ENCODE measurements at regions not wholly inside any gene's neighbourhood (a gene's known extent, or its start where the extent isn't known, plus 50 kb on each side); places are given as distances from the start of the nearest gene placed in this dataset.

DNA sequence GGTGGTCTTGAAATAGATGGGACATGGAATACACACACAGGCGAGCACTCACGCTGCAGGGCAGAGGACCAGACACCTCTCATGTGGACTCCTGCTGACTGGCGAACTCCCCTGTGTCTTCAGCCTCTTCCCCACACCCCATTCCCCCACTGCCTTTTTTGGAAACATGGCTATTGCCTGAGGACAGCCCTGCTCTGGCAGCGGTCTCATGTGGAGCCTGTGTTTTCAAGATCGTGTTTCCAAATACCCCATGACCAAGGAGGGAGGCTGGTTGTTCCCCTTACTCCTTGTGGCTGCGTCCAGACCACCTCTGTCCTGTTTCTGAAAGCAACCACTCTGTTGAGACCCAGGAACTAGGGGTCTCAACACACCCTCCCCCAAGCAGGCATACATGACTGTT lies 119.4 kb downstream of the C1orf94 start:
- Histone ChIP-seq H3K4me1 (no peaks in the 10 kb centered on the region), H3K27ac (no peak overlapping the region), H3K27me3 (no peaks in the 10 kb centered on the region), H3K4me3 (no peak overlapping the region), H3K9me3 (peaks cover 0 to 4% of the 10 kb centered on the region in 2 donors), H3K36me3 (no peaks in the 10 kb centered on the region)
- in situ Hi-C loops (cut with MboI; ENCODE audit: low pct_ligation_motif_present in 1 of 4, low pct_unique_long_range_greater_than_20kb in 1 of 4, low sequenced_read_pairs in 3 of 4), result no loop called here
- no peak for DNase-seq
- WGBS, 2 donors (ENCODE audit: low coverage in 1 of 2), result 74 to 100% methylated on average over 2 to 6 of the region's 6 CpGs
- intact Hi-C loops (cut with DNase I; ENCODE audit: low total_unique reads), result no loop called here
- TF ChIP-seq, protein P1, sequence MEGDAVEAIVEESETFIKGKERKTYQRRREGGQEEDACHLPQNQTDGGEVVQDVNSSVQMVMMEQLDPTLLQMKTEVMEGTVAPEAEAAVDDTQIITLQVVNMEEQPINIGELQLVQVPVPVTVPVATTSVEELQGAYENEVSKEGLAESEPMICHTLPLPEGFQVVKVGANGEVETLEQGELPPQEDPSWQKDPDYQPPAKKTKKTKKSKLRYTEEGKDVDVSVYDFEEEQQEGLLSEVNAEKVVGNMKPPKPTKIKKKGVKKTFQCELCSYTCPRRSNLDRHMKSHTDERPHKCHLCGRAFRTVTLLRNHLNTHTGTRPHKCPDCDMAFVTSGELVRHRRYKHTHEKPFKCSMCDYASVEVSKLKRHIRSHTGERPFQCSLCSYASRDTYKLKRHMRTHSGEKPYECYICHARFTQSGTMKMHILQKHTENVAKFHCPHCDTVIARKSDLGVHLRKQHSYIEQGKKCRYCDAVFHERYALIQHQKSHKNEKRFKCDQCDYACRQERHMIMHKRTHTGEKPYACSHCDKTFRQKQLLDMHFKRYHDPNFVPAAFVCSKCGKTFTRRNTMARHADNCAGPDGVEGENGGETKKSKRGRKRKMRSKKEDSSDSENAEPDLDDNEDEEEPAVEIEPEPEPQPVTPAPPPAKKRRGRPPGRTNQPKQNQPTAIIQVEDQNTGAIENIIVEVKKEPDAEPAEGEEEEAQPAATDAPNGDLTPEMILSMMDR (IDR thresholded peaks at IDR 0.05), result no peak
- no peak for TF ChIP-seq POLR2A (IDR thresholded peaks at IDR 0.05)
- TF ChIP-seq POLR2AphosphoS5 (IDR thresholded peaks at IDR 0.05), result no peak
- no peak for TF ChIP-seq EP300 (IDR thresholded peaks at IDR 0.05; ENCODE audit: low read depth)

DNA sequence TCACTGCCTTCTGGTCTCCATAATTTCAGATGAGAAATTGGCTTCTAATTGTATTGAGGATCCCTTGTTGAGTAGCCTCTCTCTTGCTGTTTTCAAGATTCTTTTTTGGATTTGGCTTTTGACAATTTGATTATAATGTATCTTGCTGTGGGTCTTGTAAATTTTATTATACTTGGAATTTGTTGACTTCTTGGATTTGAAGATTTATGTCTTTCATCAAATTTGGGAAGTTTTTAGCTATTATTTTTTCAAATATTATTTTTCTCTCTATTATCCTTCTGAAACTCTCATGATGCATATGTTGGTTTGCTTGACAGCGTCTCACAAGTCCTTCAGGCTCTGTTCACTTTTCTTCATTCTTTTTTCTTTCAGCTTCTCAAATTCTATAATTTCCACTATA lies 126.1 kb downstream of the C1orf94 start:
- intact Hi-C loops (cut with DNase I; ENCODE audit: low total_unique reads), result no loop called here
- Histone ChIP-seq H3K27ac (no peak overlapping the region), H3K36me3 (no peaks in the 10 kb centered on the region), H3K4me1 (no peaks in the 10 kb centered on the region), H3K4me3 (no peak overlapping the region), H3K27me3 (peaks cover 4% of the 10 kb centered on the region), H3K9me3 (peaks cover 8 to 19% of the 10 kb centered on the region in 2 donors)
- TF ChIP-seq POLR2AphosphoS5 (IDR thresholded peaks at IDR 0.05), result no peak
- TF ChIP-seq EP300 (IDR thresholded peaks at IDR 0.05; ENCODE audit: low read depth), result no peak
- no peak for TF ChIP-seq POLR2A (IDR thresholded peaks at IDR 0.05)
- TF ChIP-seq, protein P1 (IDR thresholded peaks at IDR 0.05), result no peak
- no peak for DNase-seq
- 95 to 100% methylated on average over 1 of the region's 1 CpG for WGBS, 2 donors (ENCODE audit: low coverage in 1 of 2)
- in situ Hi-C loops (cut with MboI; ENCODE audit: low pct_ligation_motif_present in 1 of 4, low pct_unique_long_range_greater_than_20kb in 1 of 4, low sequenced_read_pairs in 3 of 4), result no loop called here

DNA sequence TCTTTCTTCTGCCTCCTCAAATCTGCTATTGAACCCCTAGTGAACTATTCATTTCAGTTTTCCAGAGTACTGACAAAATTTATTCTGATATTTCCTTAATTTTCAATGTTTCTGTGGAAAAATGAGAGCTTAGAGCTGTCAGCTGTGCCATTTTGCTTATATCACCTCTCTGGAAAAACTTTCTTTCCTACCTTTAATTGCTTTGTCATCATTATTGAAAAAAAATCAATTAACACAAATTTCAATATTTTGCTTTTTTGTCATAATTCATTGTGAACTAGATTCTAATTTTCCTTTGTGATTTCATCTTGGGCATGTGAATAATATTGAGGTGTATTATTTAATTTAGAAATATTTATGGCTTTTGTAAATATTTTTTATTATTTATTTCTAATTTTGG lies 126.5 kb downstream of the C1orf94 start:
- peaks cover 8 to 19% of the 10 kb centered on the region in 2 donors for H3K9me3 ChIP-seq
- H3K27ac ChIP-seq, result no peak overlapping the region
- peaks cover 4% of the 10 kb centered on the region for H3K27me3 ChIP-seq
- H3K4me3 ChIP-seq, result no peak overlapping the region
- in situ Hi-C loops (cut with MboI; ENCODE audit: low pct_ligation_motif_present in 1 of 4, low pct_unique_long_range_greater_than_20kb in 1 of 4, low sequenced_read_pairs in 3 of 4) (no loop called here), intact Hi-C loops (cut with DNase I; ENCODE audit: low total_unique reads) (no loop called here)
- H3K4me1 ChIP-seq, result no peaks in the 10 kb centered on the region
- H3K36me3 ChIP-seq, result no peaks in the 10 kb centered on the region
- no peak for DNase-seq
- no peak for TF ChIP-seq POLR2AphosphoS5 (IDR thresholded peaks at IDR 0.05)

DNA sequence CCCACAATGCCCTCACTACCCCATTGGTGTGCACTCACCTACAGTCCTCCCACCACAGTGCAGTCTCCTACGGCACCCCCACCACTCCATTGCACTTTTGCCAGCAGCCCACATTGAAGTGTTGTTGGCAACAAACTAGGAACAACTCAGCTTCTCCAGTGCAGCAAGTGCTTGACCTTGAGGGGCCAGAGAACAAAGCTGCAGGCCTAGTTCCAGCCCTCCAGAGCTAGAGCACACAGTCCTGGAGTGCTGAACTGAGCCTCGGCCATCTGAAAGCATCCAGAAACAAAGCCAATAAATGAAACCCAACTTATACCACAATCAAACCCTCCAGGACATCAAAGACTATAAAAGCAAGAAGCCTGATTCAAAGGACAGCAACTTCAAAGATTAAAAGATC lies 129.9 kb downstream of the C1orf94 start:
- intact Hi-C loops (cut with DNase I; ENCODE audit: low total_unique reads), result no loop called here
- TF ChIP-seq POLR2AphosphoS5 (IDR thresholded peaks at IDR 0.05), result no peak
- TF ChIP-seq EP300 (IDR thresholded peaks at IDR 0.05; ENCODE audit: low read depth), result no peak
- TF ChIP-seq, protein P1 (IDR thresholded peaks at IDR 0.05), result no peak
- TF ChIP-seq POLR2A (IDR thresholded peaks at IDR 0.05), result no peak

DNA sequence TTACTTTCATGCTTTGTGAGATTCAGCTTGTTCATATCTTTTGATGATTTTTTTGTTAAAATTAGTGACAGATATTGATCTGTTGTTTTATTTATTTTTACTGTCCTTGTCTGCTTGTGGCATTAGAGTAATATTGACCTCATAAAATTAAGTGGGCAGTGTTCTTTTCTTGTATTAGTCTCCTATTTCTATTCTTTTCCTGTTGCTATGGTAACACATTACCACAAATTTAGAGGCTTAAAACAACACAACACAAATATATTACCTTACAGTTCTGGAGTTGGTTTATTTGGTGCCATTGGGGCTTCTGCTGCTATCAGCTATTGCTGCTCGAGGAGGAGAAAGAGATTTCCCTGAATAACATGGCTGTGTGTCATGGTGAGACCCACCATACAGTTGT lies 135.7 kb downstream of the C1orf94 start:
- DNase-seq, result no peak
- no peaks in the 10 kb centered on the region for H3K36me3 ChIP-seq
- WGBS, 2 donors (ENCODE audit: low coverage in 1 of 2), result 18 to 20% methylated on average over 1 of the region's 1 CpG

More for the DNA sequence above, 129.9 kb downstream of the C1orf94 start:
- Histone ChIP-seq H3K36me3 (no peaks in the 10 kb centered on the region), H3K4me1 (no peaks in the 10 kb centered on the region), H3K4me3 (no peak overlapping the region), H3K27me3 (peaks cover 4% of the 10 kb centered on the region), H3K9me3 (peaks cover 8 to 14% of the 10 kb centered on the region in 2 donors), H3K27ac (no peak overlapping the region)
- WGBS, 2 donors (ENCODE audit: low coverage in 1 of 2), result 69% methylated on average over 2 of the region's 2 CpGs; no CpG with 5 or more reads in 1 of the 2 donors
- no peak for DNase-seq
- in situ Hi-C loops (cut with MboI; ENCODE audit: low pct_ligation_motif_present in 1 of 4, low pct_unique_long_range_greater_than_20kb in 1 of 4, low sequenced_read_pairs in 3 of 4), result no loop called here

More for the DNA sequence above, 135.7 kb downstream of the C1orf94 start:
- Histone ChIP-seq H3K27ac (no peak overlapping the region), H3K4me1 (no peaks in the 10 kb centered on the region), H3K4me3 (no peak overlapping the region), H3K27me3 (no peaks in the 10 kb centered on the region), H3K9me3 (peaks cover 0 to 7% of the 10 kb centered on the region in 2 donors)
- TF ChIP-seq, protein P1 (IDR thresholded peaks at IDR 0.05), result no peak
- TF ChIP-seq POLR2AphosphoS5 (IDR thresholded peaks at IDR 0.05) (no peak), EP300 (IDR thresholded peaks at IDR 0.05; ENCODE audit: low read depth) (no peak)
- intact Hi-C loops (cut with DNase I; ENCODE audit: low total_unique reads), result no loop called here
- in situ Hi-C loops (cut with MboI; ENCODE audit: low pct_ligation_motif_present in 1 of 4, low pct_unique_long_range_greater_than_20kb in 1 of 4, low sequenced_read_pairs in 3 of 4), result no loop called here
